Hindlimb muscle (tissue), 1 donor: ENCODE measurements at regions not wholly inside any gene's neighbourhood (a gene's known extent, or its start where the extent isn't known, plus 50 kb on each side); places are given as distances from the start of the nearest gene placed in this dataset.

Experiments used
- DNase-seq: peaks from one replicate; pipeline ENCODE4 v3.0.0-alpha.2; 2013

DNA sequence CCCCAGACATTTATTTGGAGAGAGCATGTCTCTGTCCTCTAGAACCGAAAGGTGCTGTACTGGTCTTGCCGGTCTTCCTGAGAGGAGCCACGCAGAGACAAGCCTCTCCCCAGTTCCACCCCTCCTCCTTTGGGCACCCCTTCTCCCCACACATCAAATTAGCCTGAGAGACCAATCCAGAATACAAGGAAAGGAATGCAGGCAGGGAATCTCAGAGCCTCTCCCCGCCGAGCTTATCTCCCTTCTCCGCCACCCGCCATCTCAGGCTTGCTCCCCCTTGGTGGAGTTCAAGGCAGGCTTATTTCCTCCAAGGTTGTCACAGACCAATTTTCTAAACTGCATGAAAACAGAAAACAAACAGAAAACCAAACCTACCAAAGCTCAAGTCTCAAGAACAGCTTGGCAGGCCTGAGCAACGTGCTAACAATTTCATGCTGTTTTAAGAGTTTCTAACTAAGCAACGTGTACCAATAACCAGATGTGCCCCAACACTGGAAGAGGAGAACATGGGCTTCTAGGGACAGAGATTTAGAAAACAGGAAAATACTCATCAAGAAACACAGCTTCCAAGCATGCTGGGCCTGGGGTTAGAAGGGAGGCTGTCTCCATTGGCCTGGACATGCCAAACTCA, 124.5 kb upstream of the PKDCC start:
- no peak for DNase-seq

DNA sequence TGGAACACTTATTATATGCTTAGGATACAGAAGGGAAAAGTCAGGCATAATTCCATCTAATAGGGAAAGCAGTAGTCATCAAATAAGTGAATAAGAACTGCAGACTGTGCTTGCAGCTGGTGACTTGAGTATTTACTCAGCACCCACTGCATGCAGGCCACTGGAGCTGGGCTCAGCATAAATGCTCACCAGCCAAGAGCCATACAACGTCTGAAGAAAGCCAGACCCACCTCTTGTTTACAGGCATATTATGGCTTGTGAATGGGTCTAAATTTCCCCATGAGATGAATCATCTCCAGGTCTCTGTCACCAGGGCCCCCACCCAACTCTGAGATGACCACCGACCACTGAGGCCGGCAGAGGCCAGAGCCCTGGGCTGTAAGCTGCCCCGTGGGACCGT, 123.8 kb upstream of the PKDCC start:
- no peak for DNase-seq

DNA sequence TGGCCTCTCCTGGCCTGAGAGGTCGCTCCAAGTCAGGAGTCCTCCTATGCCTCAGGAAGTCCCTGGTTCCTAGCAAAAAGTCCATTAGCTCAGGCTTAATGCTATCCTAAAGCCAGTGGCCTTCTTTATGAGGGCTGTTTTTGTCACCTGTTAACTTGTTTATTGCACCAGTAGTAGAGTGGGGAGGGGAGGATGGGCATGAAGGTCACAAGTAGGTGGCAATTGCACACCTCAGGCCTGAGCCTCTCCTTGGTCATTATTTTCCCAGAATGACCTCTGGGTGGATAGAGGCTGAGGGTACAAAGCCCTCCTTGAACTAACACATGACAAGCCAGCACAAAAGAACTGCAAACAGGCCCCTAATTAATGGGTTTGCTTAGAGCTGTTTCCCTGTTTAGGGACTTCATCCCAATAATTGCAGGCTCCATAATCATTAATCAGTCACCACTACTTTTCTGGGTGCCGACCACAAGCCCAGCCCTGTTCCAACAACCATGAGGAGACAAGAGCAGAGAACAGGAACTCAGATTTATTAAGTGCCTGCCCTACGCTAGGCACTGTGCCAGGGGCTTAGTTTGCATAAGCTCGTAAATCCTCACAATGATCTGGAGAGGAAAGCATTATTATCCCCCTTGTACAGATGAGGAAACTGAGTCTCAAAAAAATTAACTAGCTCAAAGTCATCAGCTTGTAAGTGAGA, 123.0 kb upstream of the PKDCC start:
- DNase-seq = no peak

DNA sequence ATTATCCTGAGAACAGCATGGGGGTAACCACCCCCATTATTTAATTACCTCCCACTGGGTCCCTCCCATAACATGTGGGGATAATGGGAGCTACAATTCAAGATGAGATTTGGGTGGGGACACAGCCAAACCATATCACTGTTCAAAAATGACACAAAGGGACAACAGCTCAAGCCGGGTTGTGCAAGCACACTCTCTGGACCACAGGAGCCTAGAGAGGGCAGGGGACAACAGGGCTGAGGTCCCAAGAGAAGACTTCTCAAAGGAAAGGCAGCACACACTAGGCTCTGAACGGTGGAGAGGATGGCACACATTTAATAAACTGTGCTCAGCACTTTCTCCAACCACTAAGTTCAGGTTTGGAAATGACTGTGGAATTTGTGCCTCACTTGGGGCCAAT, 122.1 kb upstream of the PKDCC start:
- DNase-seq = no peak

DNA sequence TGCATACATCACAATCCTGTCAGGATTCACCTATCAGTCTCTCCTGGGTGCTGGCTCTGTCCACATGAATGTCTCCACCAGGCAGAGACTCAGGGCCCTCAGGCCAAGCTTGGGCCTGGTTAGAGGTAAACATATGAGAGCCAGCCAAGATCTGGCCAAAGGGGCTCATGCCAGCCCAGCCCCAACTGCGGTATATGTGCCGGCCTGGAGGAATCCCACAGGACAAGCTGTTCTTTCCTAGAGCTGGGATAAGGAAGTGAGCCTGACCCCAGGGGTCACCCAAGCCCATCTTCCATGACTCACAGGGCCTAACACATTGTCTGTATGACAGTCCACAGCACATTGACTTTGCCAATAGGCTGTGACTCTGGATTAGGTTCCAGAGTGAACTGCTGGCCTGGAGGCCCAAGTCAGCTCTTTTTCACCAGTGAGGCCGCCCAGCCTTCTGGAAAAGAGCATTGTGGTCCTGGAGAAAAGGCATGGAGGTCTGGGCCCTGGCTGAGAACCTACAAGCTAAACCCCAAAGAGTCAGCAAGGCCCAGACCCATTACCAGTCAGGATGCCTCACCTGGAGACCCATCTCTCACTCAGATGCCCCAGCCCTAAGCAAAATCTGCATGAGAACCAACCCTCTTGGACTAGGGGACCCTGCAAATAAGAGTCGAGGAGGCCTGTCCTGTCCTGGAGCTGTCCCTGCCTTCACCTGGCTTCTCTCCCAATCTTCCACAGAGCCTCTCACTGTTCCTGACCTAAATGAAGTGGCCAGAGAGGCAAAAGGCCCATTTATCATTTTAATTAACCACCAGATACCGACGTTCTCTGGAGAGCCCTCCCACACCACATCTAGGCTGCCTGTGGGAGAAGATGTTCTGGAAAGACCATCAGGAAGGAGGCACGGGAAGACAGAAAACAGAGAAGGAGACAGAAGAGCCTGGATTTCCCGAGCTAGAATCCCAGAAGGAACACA, 120.9 kb upstream of the PKDCC start:
- no peak for DNase-seq

DNA sequence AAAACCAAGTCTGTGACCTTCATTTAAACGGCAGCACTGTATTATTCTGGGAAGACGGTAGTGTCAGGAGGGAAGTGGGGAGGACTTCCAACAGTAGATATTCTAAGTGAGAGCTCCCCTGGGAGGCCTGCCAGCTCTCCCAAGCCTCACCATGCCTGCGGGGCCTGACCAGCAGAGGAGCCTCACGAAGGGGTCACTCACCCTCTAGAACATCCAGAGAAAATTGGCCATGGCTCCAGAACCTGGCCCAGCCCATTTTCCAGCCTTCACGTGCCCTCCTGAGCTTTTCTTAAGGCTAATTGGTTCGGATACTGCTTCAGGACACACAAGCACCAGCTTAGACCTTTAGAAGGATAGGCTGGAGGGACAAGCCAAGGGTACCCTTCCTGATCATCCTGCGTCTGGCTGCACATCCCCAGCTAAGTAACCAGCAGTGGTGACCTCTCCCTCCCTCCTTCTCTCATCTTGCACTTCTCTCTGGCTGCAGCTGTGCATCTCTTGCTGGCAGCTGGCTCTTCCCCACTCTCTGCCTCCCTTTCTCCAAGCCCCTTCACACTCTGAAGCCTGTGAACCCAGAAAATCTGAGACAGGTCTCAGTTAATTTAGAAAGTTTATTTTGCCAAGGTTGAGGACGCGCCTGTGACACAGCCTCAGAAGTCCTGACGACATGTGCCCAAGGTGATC, 120.1 kb upstream of the PKDCC start:
- no peak for DNase-seq

DNA sequence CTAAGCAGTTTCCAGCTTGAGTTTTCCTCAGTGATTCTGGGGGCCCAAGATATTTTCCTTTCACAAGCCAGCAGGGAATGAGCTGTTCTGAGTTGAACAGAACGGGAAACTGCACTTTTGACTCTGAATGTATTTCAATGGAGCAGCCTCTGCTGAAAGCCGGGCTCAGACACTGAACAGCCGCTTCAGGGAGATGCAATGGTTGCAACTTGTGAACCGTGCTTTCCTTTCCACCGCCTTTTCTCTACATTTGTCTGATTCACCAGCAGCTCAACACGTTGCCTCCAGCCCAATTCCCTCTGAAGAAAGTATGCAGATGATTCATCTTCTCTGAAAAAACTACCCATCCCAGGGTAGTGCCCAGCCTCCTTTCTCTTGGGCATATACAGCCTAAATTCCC, 119.3 kb upstream of the PKDCC start:
- no peak for DNase-seq

DNA sequence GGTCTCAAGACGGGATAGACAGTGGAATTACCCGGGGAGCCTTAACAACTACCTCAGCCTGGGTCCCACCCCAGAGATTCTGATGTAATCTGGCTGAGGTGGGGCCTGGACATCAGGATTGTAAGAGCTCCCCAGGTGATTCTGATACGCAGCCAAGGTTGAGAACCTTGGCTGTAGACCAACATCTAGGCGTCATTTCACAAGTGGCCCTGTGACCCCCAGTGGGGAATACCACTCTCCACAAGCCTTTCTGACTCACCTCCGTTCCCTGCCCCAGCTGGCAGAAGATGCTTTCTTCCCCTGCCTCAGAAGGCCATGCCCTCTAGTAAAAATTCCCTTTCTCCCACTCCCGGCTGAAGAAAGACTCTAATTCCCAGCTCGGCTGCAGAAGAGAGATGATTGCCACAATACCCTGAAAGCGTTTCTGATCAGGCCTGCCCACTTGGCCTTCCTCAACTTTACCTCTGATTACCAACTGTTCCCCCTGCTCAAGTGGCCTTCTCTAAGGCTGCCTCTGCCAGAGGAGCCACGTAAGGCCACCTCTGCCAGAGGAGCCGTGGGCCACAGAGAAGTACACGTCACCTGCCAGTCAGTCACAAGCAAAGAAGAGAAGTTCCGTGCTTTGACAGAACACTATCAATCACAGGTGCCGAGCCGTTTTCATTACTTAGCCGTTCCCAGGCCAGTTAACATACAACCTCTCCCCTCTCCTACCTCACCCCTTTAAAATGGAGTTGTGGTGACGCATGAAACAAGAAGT, 116.8 kb upstream of the PKDCC start:
- DNase-seq = no peak

DNA sequence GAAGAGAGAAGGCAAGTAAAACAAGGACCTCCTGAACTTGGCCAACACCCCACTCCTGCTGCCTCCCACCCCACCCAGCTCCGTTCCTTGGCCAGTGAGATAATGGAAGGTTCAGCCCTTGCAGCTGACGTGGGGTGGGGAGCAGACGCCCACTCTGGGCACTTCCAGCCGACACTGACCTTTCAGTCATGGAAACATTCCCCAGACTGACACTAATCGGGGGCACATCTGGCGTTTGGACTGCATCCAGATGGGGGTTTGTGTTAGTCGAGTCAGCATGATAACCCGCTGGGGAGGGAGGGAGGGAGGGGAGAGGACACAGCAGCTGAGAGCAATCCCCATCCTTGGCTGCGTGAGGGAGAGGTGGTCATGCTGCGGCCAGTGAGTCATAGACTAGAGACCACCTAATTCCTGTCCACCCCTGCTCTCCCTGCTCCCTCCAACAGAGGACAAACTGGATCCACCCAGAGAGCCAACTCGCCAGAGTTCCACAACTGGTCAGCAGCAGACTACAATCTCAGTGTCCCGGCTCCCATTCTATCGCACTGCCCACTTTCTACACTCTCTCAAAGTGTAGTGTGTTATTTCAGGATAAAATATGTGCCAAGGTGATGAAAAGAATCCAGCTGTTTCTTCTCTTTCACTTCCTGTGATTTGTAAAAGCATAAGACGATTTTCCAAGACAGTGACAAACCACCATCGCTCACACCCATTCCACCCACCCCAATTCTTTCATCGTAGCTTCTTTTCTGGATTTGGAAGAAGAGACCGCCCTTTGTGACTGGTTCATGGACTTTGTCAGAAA, 115.4 kb upstream of the PKDCC start:
- peak; percentile 89 for DNase-seq

DNA sequence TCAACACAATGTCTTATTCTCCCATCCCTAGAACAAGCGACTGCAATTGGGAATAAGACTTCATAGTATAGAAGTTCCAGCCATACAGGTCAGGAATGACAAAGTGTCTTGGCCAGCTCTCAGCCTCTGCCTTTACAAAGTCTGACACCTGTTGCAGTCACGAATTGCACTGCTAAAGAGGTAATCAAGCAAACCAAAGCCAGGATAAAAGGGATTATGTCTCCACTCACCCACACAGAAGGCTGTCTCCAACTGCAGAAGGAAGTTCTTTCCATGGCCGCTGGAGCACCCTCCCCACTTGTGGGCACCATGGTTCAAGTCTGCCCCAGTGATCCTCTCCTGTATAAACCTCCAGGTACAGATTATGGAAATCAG, 114.8 kb upstream of the PKDCC start:
- no peak for DNase-seq

DNA sequence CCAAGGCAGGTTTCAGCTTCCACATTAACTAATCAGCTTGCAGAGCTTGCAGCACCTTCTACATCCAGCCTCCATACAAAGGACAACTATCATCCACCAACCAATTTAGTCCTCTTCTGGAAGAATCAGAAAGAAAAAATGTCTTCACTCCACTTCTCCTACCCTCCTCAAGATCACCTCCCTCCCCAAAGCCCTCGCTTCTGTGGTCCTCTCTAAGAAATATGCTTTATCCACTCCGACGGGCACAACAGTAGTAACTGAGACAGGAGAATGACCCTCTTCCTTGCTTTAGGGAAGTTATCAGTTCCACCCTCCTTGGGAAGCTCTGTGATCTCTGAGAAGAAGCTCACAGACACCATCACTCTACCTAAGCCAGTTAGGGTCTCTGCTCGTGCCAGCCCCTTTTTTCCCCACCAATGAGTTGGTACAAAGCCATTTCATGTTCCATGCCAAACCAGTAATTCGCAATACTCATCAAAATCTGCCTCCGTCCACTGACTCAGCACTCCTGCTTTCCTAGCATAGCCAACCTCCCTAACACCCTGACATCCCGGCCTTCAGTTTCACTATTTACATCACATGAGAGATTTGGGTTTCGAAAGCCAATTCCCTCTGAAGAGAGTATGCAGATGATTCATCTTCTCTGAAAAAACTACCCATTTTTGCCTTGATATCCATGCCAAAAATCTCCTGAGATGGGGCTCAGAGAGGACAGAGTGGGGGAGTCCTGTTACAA, 114.1 kb upstream of the PKDCC start:
- peak; percentile 39 for DNase-seq

DNA sequence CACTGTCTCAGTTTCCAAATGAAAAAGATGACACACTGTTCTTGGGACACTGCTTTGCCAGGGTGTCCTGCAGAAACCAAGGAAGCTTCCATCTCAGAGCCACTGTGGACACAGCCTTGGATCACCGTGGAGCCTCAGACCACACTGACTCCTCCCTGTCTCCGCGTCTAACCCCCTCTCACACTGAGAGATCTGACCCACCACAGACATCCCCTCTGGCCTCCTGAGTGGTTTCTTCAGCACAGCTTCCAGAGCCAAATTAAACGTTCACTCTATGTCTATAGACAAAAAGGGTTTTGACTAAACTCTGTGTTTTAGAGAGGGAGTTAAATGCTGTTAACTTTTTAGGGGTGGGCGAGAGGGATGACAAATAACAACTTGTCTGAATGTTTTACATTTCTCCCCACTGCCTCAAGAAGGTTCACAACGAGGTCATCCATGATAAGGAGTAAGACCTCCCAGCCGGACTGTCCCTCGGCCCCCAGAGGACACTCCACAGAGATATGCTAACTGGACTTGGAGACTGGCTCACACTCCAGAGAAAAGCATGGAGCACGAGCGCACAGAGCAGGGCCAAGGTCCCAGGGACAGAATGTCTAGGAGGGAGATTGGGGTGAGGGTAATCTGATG, 113.4 kb upstream of the PKDCC start:
- no peak for DNase-seq

DNA sequence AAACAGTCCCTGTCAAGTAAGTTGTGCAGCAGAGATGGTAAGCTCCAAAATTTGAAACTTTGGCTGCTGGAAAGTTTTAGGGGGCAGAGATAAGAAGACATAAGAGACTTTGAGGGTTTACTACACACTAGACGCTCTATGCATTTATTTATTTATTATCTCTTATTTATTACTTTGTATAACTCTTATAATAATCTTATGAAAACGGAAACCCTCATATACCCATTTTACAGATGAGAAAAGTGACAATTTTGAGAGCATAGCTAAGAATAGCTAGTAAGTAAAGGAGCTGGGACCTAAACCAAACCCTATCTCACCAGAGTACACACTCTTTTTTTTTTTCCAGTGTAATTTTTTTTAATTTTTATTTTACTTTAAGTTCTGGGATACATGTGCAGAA, 112.8 kb upstream of the PKDCC start:
- DNase-seq = no peak

DNA sequence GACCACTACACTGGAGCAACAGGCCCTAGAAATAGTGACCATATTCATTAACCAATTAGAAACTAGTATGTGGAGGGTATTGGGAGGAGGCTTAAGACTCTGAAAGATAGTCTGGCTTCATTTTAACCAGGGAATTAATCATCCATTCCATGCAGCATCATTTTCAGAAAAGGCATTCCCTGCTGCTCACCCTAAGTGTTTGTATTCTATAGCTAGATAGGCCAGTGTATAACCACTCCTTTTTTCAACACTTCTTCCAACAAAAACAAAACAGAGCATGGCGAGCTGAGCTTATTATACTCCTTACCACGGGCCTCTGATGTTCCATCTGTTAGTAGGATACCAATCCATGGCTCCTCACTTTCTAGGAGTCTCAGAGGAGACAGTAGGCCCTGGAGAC, 112.0 kb upstream of the PKDCC start:
- DNase-seq = no peak

DNA sequence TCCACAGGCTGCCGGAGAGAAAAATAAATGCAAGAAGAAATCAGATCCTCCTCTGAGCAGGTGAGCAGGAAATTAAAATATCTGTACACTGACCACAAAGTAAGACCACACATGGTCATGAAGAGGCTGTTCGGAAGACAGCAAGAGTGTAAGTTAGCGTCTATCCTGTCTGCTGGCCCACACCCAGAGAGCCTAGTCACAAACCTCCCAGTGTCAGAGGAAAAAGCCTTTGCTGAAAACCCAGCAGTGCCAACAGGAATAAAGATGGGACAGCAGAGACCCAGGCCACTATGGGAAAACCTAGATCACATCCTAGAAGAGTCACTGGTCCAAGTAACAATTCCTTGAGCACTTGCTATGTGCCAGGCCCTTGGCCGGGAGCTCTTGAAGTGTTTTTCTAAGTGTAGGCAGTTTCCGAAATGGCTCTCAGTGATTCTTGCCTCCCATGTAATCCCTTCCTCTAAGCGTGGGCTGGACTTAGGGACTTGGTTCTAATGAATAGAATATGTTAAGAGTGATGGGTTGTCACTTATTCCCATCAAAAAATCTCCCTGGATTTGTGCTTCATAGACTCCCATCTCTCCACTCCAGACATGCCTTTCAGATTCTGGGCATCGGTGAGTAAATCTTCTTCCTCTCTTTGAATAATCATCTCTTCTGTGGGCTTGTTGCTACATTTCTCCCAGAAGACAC, 110.9 kb upstream of the PKDCC start:
- no peak for DNase-seq

DNA sequence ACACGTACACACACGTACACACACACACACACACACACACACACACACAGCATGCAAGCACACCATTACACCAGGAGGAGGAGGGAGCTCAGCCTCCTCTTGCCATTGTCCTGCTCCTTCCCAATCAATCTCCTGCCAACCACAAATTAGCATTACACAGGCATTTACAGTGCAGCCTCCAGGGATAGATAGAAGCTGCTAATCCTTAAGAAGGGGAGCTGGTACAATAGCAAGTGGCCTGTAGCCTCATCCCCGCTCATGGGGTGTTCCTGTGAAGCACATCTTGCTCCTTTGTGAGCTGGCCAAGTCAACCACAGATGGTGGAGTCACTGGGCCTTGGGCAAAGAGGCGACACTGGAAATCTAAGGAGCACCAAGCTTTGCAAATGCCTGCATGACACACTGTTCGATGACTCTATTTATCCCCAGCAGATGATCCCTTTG, 110.3 kb upstream of the PKDCC start:
- DNase-seq = no peak

DNA sequence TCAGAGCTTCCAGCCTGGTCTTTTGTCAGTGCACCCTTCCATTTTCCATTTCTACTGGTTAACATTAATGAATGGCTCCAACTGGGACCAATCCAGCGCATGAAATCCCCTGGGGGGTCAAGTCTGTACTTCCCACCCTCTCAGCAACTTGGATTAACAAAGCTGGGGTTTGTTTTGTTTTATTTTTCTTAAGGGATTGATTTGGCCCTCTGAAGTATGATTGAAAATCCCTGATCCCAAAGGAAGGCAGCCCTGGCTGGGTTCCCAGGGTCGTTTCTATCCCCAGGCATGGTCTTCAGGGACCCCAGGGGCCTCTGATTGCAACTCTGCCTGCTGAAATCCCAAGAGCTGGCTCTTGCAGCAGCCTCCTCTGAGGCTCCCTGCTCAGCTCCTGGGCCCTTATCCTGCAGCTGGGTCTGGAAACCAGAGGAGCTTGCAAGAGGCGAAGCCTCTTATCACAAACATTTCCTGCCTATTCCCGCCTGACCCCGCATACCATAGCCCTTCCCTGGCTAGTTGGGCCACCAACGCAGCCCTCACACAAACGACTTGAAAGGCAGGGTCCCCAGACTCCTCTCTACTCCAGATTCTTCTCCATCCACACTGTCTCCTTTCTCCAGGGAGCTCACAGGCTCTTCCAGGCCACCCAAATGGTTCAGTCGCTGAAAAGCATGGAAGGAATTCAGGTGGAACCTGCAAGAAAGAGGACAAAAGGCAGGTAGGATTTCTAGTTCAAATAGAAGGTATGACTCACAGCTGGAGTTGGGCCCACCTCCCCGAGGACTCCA, 109.7 kb upstream of the PKDCC start:
- DNase-seq = no peak

DNA sequence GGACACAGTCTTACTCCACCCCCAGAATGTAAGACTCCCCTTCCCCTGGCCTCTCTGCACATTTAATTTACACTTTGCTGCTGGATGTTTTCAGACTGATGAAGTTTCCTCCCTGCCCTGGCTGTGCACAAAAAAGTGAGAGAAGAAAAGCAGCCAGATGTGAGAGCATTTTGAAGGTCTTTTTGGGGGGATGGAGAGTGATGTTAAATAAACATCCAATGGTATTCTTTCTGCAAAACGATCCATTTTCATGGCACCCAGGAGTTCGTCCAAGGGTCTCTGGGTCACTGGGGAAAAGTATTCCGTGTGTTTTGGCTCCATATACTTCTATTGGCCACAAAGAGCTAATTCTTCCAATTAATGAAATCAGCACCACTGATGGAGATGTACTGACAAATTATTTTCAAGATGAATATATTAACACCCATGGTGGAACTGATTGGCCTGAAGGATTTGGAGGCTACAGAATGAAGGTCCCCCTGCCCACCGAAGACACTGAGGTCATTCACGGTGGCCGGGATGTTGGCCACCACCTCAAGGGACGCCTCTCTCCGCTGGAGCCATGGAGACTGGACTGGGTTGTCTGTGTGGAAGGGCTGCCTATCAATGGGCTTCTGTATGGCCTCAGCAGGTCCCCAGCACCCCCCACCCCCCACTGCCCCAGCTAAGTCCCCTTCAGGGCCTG, 107.6 kb upstream of the PKDCC start:
- no peak for DNase-seq
